MM.1S (cell line): ENCODE measurements at regions not wholly inside any gene's neighbourhood (a gene's known extent, or its start where the extent isn't known, plus 50 kb on each side); places are given as distances from the start of the nearest gene placed in this dataset.

Experiments
- CTCF ChIP-seq: fragments of 300-600 bp; sonication (generic); IDR thresholded peaks from 2 replicates; pipeline ENCODE4 v1.5.1; 2016; ENCODE audit warnings: antibody characterized with exemption, low read length, mixed read lengths
- EZH2 ChIP-seq: fragments of 300-600 bp; sonication (generic); optimal IDR thresholded peaks from 2 replicates; pipeline ENCODE3; 2017; ENCODE audit warnings: low read depth, mild to moderate bottlenecking, antibody characterized with exemption, low read length, mixed read lengths

- TF ChIP-seq EZH2 (no peak), CTCF (no peak)
These were observed 165.1 kb upstream of the KCNJ3 start for GRCh38 chr2:154533300-154533940.
